ENCODE measurements at regions not wholly inside any gene's neighbourhood (a gene's known extent, or its start where the extent isn't known, plus 50 kb on each side); places are given as distances from the start of the nearest gene placed in this dataset.

- H3K4me1 ChIP-seq (ENCODE audit: control insufficient read depth in 2 of 2, insufficient read depth in 1 of 2, low read depth in 1 of 2, low read length in 2 of 2), result peaks cover 4 to 10% of the 10 kb centered on the region in 2 donors
- H3K27ac ChIP-seq (replicated peaks; ENCODE audit: low read length), result no peak overlapping the region
- H3K18ac ChIP-seq (ENCODE audit: low read length), result peak overlapping the region; percentile 50
- no peak for DNase-seq (ENCODE audit: low spot score)
- H2BK120ac ChIP-seq (ENCODE audit: low read depth, low read length), result no peak overlapping the region
- no peak overlapping the region for H3K23ac ChIP-seq (ENCODE audit: low read depth, low read length, poor library complexity)
- H4K91ac ChIP-seq (ENCODE audit: low read depth, low read length, poor library complexity), result no peak overlapping the region
- H3K9ac ChIP-seq (ENCODE audit: low read depth, low read length, poor library complexity), result peak overlapping the region; percentile 38
- H4K8ac ChIP-seq (ENCODE audit: low read depth, low read length), result no peak overlapping the region
- WGBS, 2 donors (ENCODE audit: extremely low coverage in 2 of 2, insufficient read length in 2 of 2, insufficient replicate concordance in 1 of 2), result no CpG with 5 or more reads among the region's 10 CpGs
- no peaks in the 10 kb centered on the region for H3K79me1 ChIP-seq (ENCODE audit: low read depth, low read length)
- peaks cover 0 to 3% (median 0%) of the 10 kb centered on the region in 3 experiments for H3K27me3 ChIP-seq (ENCODE audit: control insufficient read depth in 3 of 3, insufficient read depth in 3 of 3, low read depth in 1 of 3, low read length in 3 of 3)
- H3K4me2 ChIP-seq (ENCODE audit: insufficient read depth, low read length, poor library complexity, severe bottlenecking), result no peak overlapping the region
- H2BK15ac ChIP-seq (ENCODE audit: low read length), result no peak overlapping the region
- no peak overlapping the region for H3K14ac ChIP-seq (ENCODE audit: low read length)
- peak overlapping the region; percentile 89 for H2BK12ac ChIP-seq (ENCODE audit: low read length)
- H3K4me3 ChIP-seq (ENCODE audit: low read length in 2 of 2), result no peak overlapping the region
- H2BK5ac ChIP-seq (ENCODE audit: low read length), result peak overlapping the region; percentile 29
- no peak overlapping the region for H2AK5ac ChIP-seq (ENCODE audit: low read depth, low read length)
- H3K9me3 ChIP-seq (replicated peaks in 1 of 2; ENCODE audit: control insufficient read depth in 2 of 2, insufficient read depth in 1 of 2, low read depth in 1 of 2, low read length in 2 of 2), result peaks cover 0 to 1% of the 10 kb centered on the region in 2 donors
- no peak overlapping the region for H2AFZ ChIP-seq (ENCODE audit: low read length)
- no peak overlapping the region for H3K4ac ChIP-seq (ENCODE audit: low read length)
- no peaks in the 10 kb centered on the region for H3K36me3 ChIP-seq (replicated peaks in 1 of 2; ENCODE audit: control insufficient read depth in 2 of 2, insufficient read depth in 2 of 2, low read length in 2 of 2)
Observed at GRCh38 chr2:64869126-64869525, 120.1 kb upstream of the SLC1A4 start.

DNA sequence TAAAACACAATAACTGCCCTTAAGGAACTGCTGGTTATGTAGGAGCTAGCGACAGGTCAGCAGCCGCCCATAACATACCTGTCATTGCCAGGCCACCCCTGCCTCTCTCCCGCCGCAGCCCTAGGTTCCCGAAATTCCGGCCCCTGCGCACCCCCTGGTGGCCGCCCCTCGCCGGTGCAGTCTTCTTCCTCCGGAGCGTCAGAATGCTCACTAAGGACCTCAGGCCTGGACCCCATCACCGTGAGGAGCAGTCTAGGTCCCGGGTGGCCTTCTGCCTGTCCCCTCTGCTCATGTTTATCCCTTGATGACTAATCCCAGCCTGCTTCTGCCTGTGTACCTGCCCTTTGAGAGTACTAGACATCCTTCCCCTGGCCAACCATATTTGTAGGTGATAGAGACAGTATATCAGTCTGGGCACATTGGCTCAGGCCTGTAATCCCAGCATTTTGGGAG, 115.7 kb upstream of the SLC1A4 start:
- Histone ChIP-seq H3K4me1 (ENCODE audit: control insufficient read depth in 2 of 2, insufficient read depth in 1 of 2, low read depth in 1 of 2, low read length in 2 of 2) (peaks cover 5 to 10% of the 10 kb centered on the region in 2 donors), H3K4me2 (ENCODE audit: insufficient read depth, low read length, poor library complexity, severe bottlenecking) (no peak overlapping the region), H3K4ac (ENCODE audit: low read length) (no peak overlapping the region), H3K9me3 (replicated peaks in 1 of 2; ENCODE audit: control insufficient read depth in 2 of 2, insufficient read depth in 1 of 2, low read depth in 1 of 2, low read length in 2 of 2) (peaks cover 0 to 1% of the 10 kb centered on the region in 2 donors), H3K18ac (ENCODE audit: low read length) (no peak overlapping the region), H3K9ac (ENCODE audit: low read depth, low read length, poor library complexity) (no peak overlapping the region), H4K8ac (ENCODE audit: low read depth, low read length) (no peak overlapping the region), H3K4me3 (ENCODE audit: low read length in 2 of 2) (no peak overlapping the region), H3K14ac (ENCODE audit: low read length) (no peak overlapping the region), H3K23ac (ENCODE audit: low read depth, low read length, poor library complexity) (no peak overlapping the region), H3K36me3 (replicated peaks in 1 of 2; ENCODE audit: control insufficient read depth in 2 of 2, insufficient read depth in 2 of 2, low read length in 2 of 2) (no peaks in the 10 kb centered on the region), H2BK5ac (ENCODE audit: low read length) (no peak overlapping the region), H2BK12ac (ENCODE audit: low read length) (no peak overlapping the region), H3K27me3 (ENCODE audit: control insufficient read depth in 3 of 3, insufficient read depth in 3 of 3, low read depth in 1 of 3, low read length in 3 of 3) (no peaks in the 10 kb centered on the region), H4K91ac (ENCODE audit: low read depth, low read length, poor library complexity) (no peak overlapping the region), H2AFZ (ENCODE audit: low read length) (peak overlapping the region; percentile 78), H3K27ac (replicated peaks; ENCODE audit: low read length) (no peak overlapping the region), H2AK5ac (ENCODE audit: low read depth, low read length) (no peak overlapping the region), H3K79me1 (ENCODE audit: low read depth, low read length) (no peaks in the 10 kb centered on the region), H2BK120ac (ENCODE audit: low read depth, low read length) (no peak overlapping the region), H2BK15ac (ENCODE audit: low read length) (no peak overlapping the region)
- WGBS, 2 donors (ENCODE audit: extremely low coverage in 2 of 2, insufficient read length in 2 of 2, insufficient replicate concordance in 1 of 2), result no CpG with 5 or more reads among the region's 14 CpGs
- peak; percentile 61 for DNase-seq (ENCODE audit: low spot score)

- H3K9me3 ChIP-seq (replicated peaks in 1 of 2; ENCODE audit: control insufficient read depth in 2 of 2, insufficient read depth in 1 of 2, low read depth in 1 of 2, low read length in 2 of 2), result peaks cover 0 to 1% of the 10 kb centered on the region in 2 donors
- H3K4me2 ChIP-seq (ENCODE audit: insufficient read depth, low read length, poor library complexity, severe bottlenecking), result no peak overlapping the region
- H4K8ac ChIP-seq (ENCODE audit: low read depth, low read length), result no peak overlapping the region
- H3K36me3 ChIP-seq (replicated peaks in 1 of 2; ENCODE audit: control insufficient read depth in 2 of 2, insufficient read depth in 2 of 2, low read length in 2 of 2), result no peaks in the 10 kb centered on the region
- H3K9ac ChIP-seq (ENCODE audit: low read depth, low read length, poor library complexity), result no peak overlapping the region
- DNase-seq (ENCODE audit: low spot score), result no peak
- no peak overlapping the region for H3K4ac ChIP-seq (ENCODE audit: low read length)
- no peaks in the 10 kb centered on the region for H3K27me3 ChIP-seq (ENCODE audit: control insufficient read depth in 3 of 3, insufficient read depth in 3 of 3, low read depth in 1 of 3, low read length in 3 of 3)
- no peak overlapping the region for H3K14ac ChIP-seq (ENCODE audit: low read length)
- no peak overlapping the region for H2BK12ac ChIP-seq (ENCODE audit: low read length)
- H3K79me1 ChIP-seq (ENCODE audit: low read depth, low read length), result no peaks in the 10 kb centered on the region
- no peak overlapping the region for H3K4me3 ChIP-seq (ENCODE audit: low read length in 2 of 2)
- no peak overlapping the region for H2BK15ac ChIP-seq (ENCODE audit: low read length)
- no peak overlapping the region for H2BK5ac ChIP-seq (ENCODE audit: low read length)
- no peak overlapping the region for H4K91ac ChIP-seq (ENCODE audit: low read depth, low read length, poor library complexity)
- H2AK5ac ChIP-seq (ENCODE audit: low read depth, low read length), result no peak overlapping the region
- no peak overlapping the region for H3K27ac ChIP-seq (replicated peaks; ENCODE audit: low read length)
- H2AFZ ChIP-seq (ENCODE audit: low read length), result no peak overlapping the region
- no peak overlapping the region for H2BK120ac ChIP-seq (ENCODE audit: low read depth, low read length)
- peaks cover 5 to 8% of the 10 kb centered on the region in 2 donors for H3K4me1 ChIP-seq (ENCODE audit: control insufficient read depth in 2 of 2, insufficient read depth in 1 of 2, low read depth in 1 of 2, low read length in 2 of 2)
- H3K23ac ChIP-seq (ENCODE audit: low read depth, low read length, poor library complexity), result no peak overlapping the region
- no CpG with 5 or more reads among the region's 1 CpG for WGBS, 2 donors (ENCODE audit: extremely low coverage in 2 of 2, insufficient read length in 2 of 2, insufficient replicate concordance in 1 of 2)
- H3K18ac ChIP-seq (ENCODE audit: low read length), result no peak overlapping the region
Observed at GRCh38 chr2:64874593-64874992, 114.6 kb upstream of the SLC1A4 start.

DNA sequence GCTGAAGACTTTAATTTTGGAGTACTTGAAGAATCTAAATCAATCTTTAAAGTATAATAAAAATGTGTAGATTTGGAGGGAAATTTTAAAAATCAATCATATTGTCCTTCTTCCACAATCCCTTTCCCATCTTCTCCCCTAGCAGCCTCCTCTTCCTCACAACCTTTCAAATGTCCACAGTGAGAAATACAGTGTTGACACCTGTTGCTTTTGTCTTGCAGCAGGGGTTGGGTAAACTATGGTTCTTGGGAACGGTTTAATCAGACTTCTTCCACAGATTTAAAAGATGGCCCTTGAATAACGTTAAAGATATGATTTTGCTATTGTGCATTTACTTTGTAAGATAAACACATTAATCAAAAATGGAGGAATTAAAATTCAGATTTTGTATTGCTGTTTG, 113.8 kb upstream of the SLC1A4 start:
- Histone ChIP-seq H3K4me3 (ENCODE audit: low read length in 2 of 2) (no peak overlapping the region), H3K27me3 (ENCODE audit: control insufficient read depth in 3 of 3, insufficient read depth in 3 of 3, low read depth in 1 of 3, low read length in 3 of 3) (no peaks in the 10 kb centered on the region), H2AFZ (ENCODE audit: low read length) (no peak overlapping the region), H4K91ac (ENCODE audit: low read depth, low read length, poor library complexity) (no peak overlapping the region), H2BK12ac (ENCODE audit: low read length) (no peak overlapping the region), H3K9ac (ENCODE audit: low read depth, low read length, poor library complexity) (no peak overlapping the region), H3K36me3 (replicated peaks in 1 of 2; ENCODE audit: control insufficient read depth in 2 of 2, insufficient read depth in 2 of 2, low read length in 2 of 2) (no peaks in the 10 kb centered on the region), H3K79me1 (ENCODE audit: low read depth, low read length) (no peaks in the 10 kb centered on the region), H3K4me1 (ENCODE audit: control insufficient read depth in 2 of 2, insufficient read depth in 1 of 2, low read depth in 1 of 2, low read length in 2 of 2) (peaks cover 5 to 7% of the 10 kb centered on the region in 2 donors), H4K8ac (ENCODE audit: low read depth, low read length) (no peak overlapping the region), H2AK5ac (ENCODE audit: low read depth, low read length) (no peak overlapping the region), H3K27ac (replicated peaks; ENCODE audit: low read length) (peak overlapping the region; percentile 62), H3K23ac (ENCODE audit: low read depth, low read length, poor library complexity) (no peak overlapping the region), H3K4me2 (ENCODE audit: insufficient read depth, low read length, poor library complexity, severe bottlenecking) (no peak overlapping the region), H2BK5ac (ENCODE audit: low read length) (no peak overlapping the region), H3K4ac (ENCODE audit: low read length) (no peak overlapping the region), H3K14ac (ENCODE audit: low read length) (no peak overlapping the region), H2BK15ac (ENCODE audit: low read length) (no peak overlapping the region), H3K18ac (ENCODE audit: low read length) (no peak overlapping the region), H3K9me3 (replicated peaks in 1 of 2; ENCODE audit: control insufficient read depth in 2 of 2, insufficient read depth in 1 of 2, low read depth in 1 of 2, low read length in 2 of 2) (no peaks in the 10 kb centered on the region), H2BK120ac (ENCODE audit: low read depth, low read length) (no peak overlapping the region)
- no CpG with 5 or more reads among the region's 2 CpGs for WGBS, 2 donors (ENCODE audit: extremely low coverage in 2 of 2, insufficient read length in 2 of 2, insufficient replicate concordance in 1 of 2)
- no peak for DNase-seq (ENCODE audit: low spot score)
